Activated CD4-positive, alpha-beta memory T cell treated with anti-CD3 and anti-CD28 coated beads, Interleukin-2, amount 10 ng/mL, durations not matched to agents 7 days and 5 days (primary cell): ENCODE measurements at regions not wholly inside any gene's neighbourhood (a gene's known extent, or its start where the extent isn't known, plus 50 kb on each side); places are given as distances from the start of the nearest gene placed in this dataset.

Experiments
- CTCF ChIA-PET: fragments of 350-600 bp; sonication (Branson Sonifier 250); formaldehyde crosslinking; loops from one replicate; lab custom pipeline; 2021; ENCODE audit warnings: antibody characterized with exemption, inconsistent platforms; lab: Charles Lee
- POLR2A ChIA-PET: fragments of 350-600 bp; sonication (Branson Sonifier 250); formaldehyde crosslinking; loops from one replicate; lab custom pipeline; 2021; ENCODE audit warnings: antibody characterized with exemption; lab: Charles Lee
- DNase-seq: peaks from one replicate; pipeline ENCODE4 v3.0.0-alpha.2; 2020
- H3K27ac Mint-ChIP-seq: one replicate; pipeline ENCODE4 v1.8.0; 2021; ENCODE audit warnings: mild to moderate bottlenecking, mixed read lengths
- H3K27me3 Mint-ChIP-seq: one replicate; pipeline ENCODE4 v1.8.0; 2021; ENCODE audit warnings: mixed read lengths
- H3K36me3 Mint-ChIP-seq: one replicate; pipeline ENCODE4 v1.8.0; 2021; ENCODE audit warnings: low read depth, mixed read lengths
- H3K4me1 Mint-ChIP-seq: one replicate; pipeline ENCODE4 v1.8.0; 2021; ENCODE audit warnings: mixed read lengths
- H3K4me3 Mint-ChIP-seq: one replicate; pipeline ENCODE4 v1.8.0; 2021; ENCODE audit warnings: mild to moderate bottlenecking, mixed read lengths
- H3K9me3 Mint-ChIP-seq: one replicate; pipeline ENCODE4 v1.8.0; 2021; ENCODE audit warnings: mixed read lengths

GRCh38 chr6:128759901-128760300 is 123.0 kb upstream of the LAMA2 start:
- no peak for DNase-seq
- CTCF ChIA-PET: no interaction called here
- Mint-ChIP-seq H3K4me3 (no peak overlapping the region), H3K27me3 (no peaks in the 10 kb centered on the region), H3K36me3 (no peaks in the 10 kb centered on the region), H3K4me1 (no peaks in the 10 kb centered on the region), H3K9me3 (no peaks in the 10 kb centered on the region), H3K27ac (no peak overlapping the region)
- POLR2A ChIA-PET: no interaction called here

DNA sequence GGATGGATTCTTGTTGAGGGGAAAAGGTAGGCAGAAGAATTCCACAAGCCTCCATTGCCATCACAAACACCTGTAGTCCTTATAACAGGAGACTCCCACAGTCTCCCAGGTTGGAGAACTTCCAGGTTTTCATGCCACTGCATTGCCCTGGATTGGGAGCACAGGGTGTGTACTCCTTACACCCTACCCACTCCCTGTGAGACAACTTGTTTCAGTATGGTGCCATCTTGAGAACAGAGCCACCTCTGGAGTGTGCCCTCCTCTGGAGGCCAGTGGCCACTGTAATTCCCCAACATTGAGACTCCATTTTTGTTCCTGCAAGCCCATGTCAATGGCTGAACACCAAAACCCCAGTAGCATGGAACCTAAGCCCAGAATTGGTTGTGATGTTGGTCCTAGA is 123.5 kb upstream of the LAMA2 start:
- H3K9me3 Mint-ChIP-seq: no peaks in the 10 kb centered on the region
- POLR2A ChIA-PET: no interaction called here
- H3K4me3 Mint-ChIP-seq: no peak overlapping the region
- H3K36me3 Mint-ChIP-seq: no peaks in the 10 kb centered on the region
- no peak for DNase-seq
- CTCF ChIA-PET: no interaction called here
- H3K27me3 Mint-ChIP-seq: no peaks in the 10 kb centered on the region
- H3K4me1 Mint-ChIP-seq: no peaks in the 10 kb centered on the region
- no peak overlapping the region for H3K27ac Mint-ChIP-seq

DNA sequence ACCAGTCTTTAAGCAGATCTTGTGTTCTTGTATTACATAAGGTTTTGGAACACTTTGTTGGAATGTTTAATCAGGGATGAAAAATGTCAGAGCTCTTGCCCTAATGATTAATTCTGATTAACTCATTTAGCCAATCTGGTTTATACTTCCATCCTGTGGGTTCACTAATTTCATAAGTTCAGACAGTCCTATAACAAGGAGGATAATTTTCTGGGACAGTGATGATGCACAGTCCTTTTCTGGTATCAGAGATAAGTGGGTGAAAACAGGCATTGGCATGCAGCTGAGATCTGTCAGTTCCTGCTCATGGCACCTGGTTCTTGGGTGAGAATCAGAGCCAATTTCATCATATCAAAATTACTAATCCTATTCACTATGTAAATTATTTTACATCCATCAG is 125.0 kb upstream of the LAMA2 start:
- Mint-ChIP-seq H3K4me1 (no peaks in the 10 kb centered on the region), H3K9me3 (no peaks in the 10 kb centered on the region), H3K4me3 (no peak overlapping the region), H3K36me3 (no peaks in the 10 kb centered on the region), H3K27ac (no peak overlapping the region), H3K27me3 (no peaks in the 10 kb centered on the region)
- ChIA-PET CTCF (no interaction called here), POLR2A (no interaction called here)
- no peak for DNase-seq

DNA sequence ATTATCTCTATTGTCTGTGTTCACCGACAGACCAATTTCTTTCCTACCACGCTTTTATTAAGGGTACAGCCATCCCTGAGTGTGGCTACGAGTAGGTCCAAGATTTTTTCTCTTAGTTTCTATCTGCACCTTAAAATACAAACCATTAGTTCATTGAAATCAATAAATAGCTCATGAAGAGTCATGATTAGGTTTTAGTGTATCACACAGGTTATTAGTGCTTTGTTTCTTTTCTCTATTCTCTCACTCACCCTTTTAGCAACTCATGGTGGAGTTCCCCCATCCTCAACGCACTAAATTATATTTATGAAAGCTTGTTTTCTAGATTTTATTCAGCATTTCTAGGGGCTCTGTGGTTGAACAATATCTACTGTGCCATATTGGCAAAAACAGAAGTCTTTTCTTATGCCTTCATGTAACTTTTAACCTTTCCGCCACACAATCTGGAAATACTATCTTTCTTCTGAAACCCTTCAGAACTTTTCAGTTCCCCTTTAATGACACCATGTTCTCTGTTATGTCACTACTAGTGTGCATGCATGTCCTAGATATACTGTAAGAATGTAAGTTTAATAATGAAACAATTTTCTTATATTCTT is 128.2 kb upstream of the LAMA2 start:
- H3K27me3 Mint-ChIP-seq: no peaks in the 10 kb centered on the region
- H3K4me1 Mint-ChIP-seq: no peaks in the 10 kb centered on the region
- ChIA-PET POLR2A (no interaction called here), CTCF (interaction anchor here (0.6 kb wide), 1 partner anchor 9 kb away, joined by 3 read pairs; no protein-coding TSS in a partner anchor)
- no peak overlapping the region for H3K27ac Mint-ChIP-seq
- no peaks in the 10 kb centered on the region for H3K36me3 Mint-ChIP-seq
- no peaks in the 10 kb centered on the region for H3K9me3 Mint-ChIP-seq
- no peak overlapping the region for H3K4me3 Mint-ChIP-seq
- DNase-seq: no peak

DNA sequence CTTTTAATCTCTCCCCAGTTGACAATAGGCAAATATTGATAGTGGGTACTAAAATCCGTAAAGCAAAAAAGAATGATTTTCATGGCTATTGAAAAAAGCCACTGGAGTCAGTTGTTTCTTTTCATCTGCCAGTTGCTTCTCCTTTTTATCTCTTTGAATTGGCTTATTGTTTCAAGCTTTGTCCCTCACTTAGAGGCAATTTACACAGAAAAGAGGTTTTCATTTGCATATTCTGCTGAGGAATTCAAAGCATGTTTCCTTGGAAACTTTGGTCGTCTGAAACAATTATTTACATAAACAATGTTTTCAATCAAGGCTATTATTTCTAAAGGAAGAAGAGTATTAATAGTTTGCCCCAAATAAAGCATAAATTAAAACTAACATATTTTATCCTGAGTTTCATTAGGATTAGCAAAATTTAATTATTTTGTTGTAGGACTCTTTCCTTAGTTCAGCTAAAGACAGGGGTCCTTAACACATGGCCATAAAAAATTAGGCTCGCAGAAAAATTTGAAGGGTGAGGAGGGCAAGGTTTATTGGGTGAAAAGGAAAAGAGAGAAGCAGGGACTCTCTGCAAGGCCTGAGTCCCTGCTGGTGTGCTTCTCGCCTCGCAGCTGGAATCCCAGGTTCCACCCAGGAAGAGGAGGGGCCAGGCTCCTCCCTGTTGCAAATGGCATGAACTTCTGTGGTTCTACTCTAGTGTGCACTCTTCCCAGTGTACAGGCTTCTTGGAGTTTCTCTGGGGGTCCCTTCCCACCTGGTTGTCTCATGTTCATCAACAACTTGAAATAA is 138.8 kb upstream of the LAMA2 start:
- DNase-seq: no peak
- Mint-ChIP-seq H3K4me1 (no peaks in the 10 kb centered on the region), H3K27ac (no peak overlapping the region), H3K36me3 (no peaks in the 10 kb centered on the region), H3K9me3 (no peaks in the 10 kb centered on the region), H3K4me3 (no peak overlapping the region), H3K27me3 (no peaks in the 10 kb centered on the region)
- ChIA-PET POLR2A (no interaction called here), CTCF (no interaction called here)

- Mint-ChIP-seq H3K9me3 (no peaks in the 10 kb centered on the region), H3K36me3 (no peaks in the 10 kb centered on the region), H3K4me1 (no peaks in the 10 kb centered on the region), H3K27ac (no peak overlapping the region), H3K27me3 (no peaks in the 10 kb centered on the region), H3K4me3 (no peak overlapping the region)
- POLR2A ChIA-PET: no interaction called here
- no peak for DNase-seq
- CTCF ChIA-PET: no interaction called here
Measured at GRCh38 chr6:128742900-128743299, 140.0 kb upstream of the LAMA2 start.

DNA sequence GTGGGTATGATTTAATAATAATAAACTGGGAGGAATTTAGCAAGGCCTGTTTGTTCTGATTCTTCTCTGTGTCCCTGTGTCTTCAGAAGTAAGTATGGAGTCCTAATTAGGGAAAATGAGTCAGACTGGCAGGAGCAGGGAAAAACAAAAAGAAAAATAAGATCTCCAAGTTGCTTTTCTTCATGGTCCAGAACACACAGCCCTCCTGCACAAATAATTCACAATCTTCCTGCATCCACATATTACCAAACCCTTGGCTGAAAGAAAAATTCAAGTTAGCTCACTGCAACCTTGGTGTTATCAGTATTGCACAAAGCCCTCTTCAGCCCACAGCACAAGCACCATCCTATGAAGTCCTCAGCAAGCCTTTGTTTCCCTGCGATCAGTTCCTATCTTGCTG is 142.0 kb upstream of the LAMA2 start:
- no peak overlapping the region for H3K4me3 Mint-ChIP-seq
- DNase-seq: no peak
- ChIA-PET CTCF (no interaction called here), POLR2A (no interaction called here)
- no peaks in the 10 kb centered on the region for H3K27me3 Mint-ChIP-seq
- no peaks in the 10 kb centered on the region for H3K9me3 Mint-ChIP-seq
- no peaks in the 10 kb centered on the region for H3K4me1 Mint-ChIP-seq
- H3K36me3 Mint-ChIP-seq: no peaks in the 10 kb centered on the region
- H3K27ac Mint-ChIP-seq: no peak overlapping the region

DNA sequence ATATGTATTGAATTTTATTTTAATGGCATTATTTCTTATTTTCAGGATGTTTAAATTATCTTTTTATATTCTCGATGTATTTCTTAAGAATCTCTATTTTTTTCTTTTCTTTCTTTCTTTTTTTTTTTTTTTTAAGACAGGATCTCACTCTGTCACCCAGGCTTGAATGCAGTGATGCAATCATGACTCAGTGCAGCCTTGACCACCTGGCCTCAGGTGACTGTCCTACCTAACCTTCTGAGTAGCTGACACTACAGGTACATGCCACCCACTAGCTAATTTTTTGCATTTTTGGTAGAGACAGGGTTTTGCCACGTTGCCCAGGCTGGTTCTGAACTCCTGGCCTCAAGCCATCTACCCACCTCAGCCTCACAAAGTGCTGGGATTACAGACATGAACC is 143.8 kb upstream of the LAMA2 start:
- peaks cover 2% of the 10 kb centered on the region for H3K27me3 Mint-ChIP-seq
- DNase-seq: no peak
- CTCF ChIA-PET: no interaction called here
- no peak overlapping the region for H3K27ac Mint-ChIP-seq
- no peaks in the 10 kb centered on the region for H3K4me1 Mint-ChIP-seq
- no peaks in the 10 kb centered on the region for H3K36me3 Mint-ChIP-seq
- POLR2A ChIA-PET: no interaction called here
- H3K9me3 Mint-ChIP-seq: no peaks in the 10 kb centered on the region
- no peak overlapping the region for H3K4me3 Mint-ChIP-seq

DNA sequence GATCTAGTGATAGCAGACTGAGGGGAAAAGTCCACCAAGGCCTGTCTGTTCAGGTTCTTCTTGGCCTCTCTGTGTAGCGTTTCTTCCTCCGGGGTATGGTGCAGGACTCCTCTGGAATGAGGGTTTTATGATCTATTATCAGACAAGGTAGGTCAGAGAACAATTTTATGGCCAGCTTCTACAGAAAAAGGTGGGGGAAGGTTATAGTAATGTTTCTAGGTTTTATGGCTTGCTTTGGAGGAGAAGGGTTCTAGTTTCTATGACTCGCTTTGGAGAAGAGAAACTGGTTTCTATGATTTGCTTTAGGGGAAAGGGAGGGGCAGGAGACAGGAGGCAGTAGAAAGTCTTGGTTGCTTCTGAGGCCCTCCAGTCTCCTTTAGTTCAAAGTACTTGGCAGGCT is 144.8 kb upstream of the LAMA2 start:
- DNase-seq: no peak
- no peaks in the 10 kb centered on the region for H3K4me1 Mint-ChIP-seq
- H3K9me3 Mint-ChIP-seq: no peaks in the 10 kb centered on the region
- ChIA-PET POLR2A (no interaction called here), CTCF (no interaction called here)
- H3K27me3 Mint-ChIP-seq: peaks cover 2% of the 10 kb centered on the region
- H3K4me3 Mint-ChIP-seq: no peak overlapping the region
- no peak overlapping the region for H3K27ac Mint-ChIP-seq
- H3K36me3 Mint-ChIP-seq: no peaks in the 10 kb centered on the region

GRCh38 chr6:128736780-128737179 is 146.2 kb upstream of the LAMA2 start:
- POLR2A ChIA-PET: no interaction called here
- CTCF ChIA-PET: no interaction called here
- Mint-ChIP-seq H3K27ac (no peak overlapping the region), H3K4me3 (no peak overlapping the region), H3K4me1 (no peaks in the 10 kb centered on the region), H3K36me3 (no peaks in the 10 kb centered on the region), H3K27me3 (peaks cover 2% of the 10 kb centered on the region), H3K9me3 (no peaks in the 10 kb centered on the region)
- DNase-seq: no peak

DNA sequence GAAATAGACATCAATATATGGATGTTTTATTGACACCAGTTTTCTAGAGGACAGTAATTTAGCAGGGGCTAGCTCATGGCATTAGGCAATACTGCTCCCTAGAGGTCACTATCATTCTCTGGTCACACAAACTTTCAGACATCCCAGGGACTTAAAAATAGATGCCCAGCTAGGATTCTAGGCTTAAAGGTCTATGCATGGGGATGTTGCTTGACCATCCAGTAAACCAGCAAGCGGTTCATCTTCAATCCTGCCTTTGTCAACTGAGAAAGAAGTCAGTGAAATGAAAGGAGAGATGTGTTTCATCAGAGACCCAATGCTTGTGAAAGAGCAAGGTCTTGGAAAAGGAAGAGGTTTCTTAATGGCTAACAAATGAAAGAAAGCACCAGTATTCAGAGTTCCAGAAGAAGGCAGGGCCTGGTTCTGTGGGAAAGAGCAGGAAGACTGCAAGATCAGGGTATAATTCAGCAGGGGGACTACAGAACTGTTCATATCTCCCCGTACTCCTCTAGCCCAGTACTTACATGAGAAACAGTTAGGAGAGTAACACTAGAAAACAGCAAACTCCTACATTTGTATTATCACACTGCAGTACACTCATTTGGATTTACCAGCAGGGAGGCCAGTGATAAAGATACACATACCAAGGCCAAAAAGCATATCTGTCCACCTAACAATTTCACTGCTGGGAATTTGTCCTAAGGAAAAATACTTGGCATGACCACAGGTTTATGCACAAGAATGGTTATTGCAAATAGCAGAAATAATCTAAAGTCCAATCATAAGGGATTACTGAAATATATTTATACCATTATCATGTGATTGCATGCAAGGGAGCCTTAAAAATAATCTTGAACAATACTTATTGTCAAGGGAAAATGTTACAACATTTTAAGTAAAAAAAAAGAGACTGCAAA is 151.4 kb upstream of the LAMA2 start:
- no peak overlapping the region for H3K27ac Mint-ChIP-seq
- ChIA-PET CTCF (no interaction called here), POLR2A (no interaction called here)
- no peaks in the 10 kb centered on the region for H3K4me1 Mint-ChIP-seq
- DNase-seq: no peak
- no peak overlapping the region for H3K4me3 Mint-ChIP-seq
- H3K9me3 Mint-ChIP-seq: no peaks in the 10 kb centered on the region
- H3K36me3 Mint-ChIP-seq: no peaks in the 10 kb centered on the region
- peaks cover 15% of the 10 kb centered on the region for H3K27me3 Mint-ChIP-seq

DNA sequence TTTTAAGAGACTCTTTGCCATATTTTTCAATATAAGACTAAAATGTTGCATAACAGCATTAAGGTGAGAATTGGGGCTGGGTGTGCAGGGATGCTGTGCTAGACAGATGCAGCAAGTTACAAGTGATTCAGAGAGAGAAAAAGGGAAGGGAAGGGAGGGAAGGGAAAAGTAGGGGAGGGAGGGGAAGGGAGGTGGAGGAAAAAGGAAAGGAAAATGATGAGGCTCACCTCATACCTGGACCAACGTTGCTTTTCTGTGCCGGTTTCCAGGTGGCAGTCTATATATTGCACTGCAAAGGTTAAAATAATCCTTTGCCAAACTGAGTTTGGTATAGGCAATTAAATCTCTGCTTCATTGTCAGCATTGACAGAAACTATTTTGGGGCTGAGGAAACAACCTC is 155.4 kb upstream of the LAMA2 start:
- Mint-ChIP-seq H3K9me3 (no peaks in the 10 kb centered on the region), H3K27ac (no peak overlapping the region), H3K4me1 (no peaks in the 10 kb centered on the region), H3K36me3 (no peaks in the 10 kb centered on the region), H3K4me3 (no peak overlapping the region), H3K27me3 (peaks cover 18% of the 10 kb centered on the region)
- ChIA-PET POLR2A (no interaction called here), CTCF (no interaction called here)
- DNase-seq: no peak
